Coronary artery (tissue), 2 donors: ENCODE measurements at regions not wholly inside any gene's neighbourhood (a gene's known extent, or its start where the extent isn't known, plus 50 kb on each side); places are given as distances from the start of the nearest gene placed in this dataset.

Source experiments
- DNase-seq: peaks from one replicate; pipeline ENCODE4 v3.0.0-alpha.2; 2017; ENCODE audit warnings: low spot score
- H3K27ac ChIP-seq, 2 donors: fragments of 200-600 bp; sonication (generic); one replicate each; pipeline ENCODE4 v1.5.1; 2016 to 2019
- H3K4me3 ChIP-seq: fragments of 200-600 bp; sonication (generic); 2 replicates; pipeline ENCODE4 v1.5.1; 2016; ENCODE audit warnings: mild to moderate bottlenecking, moderate library complexity
- CTCF ChIP-seq: fragments of 200-600 bp; sonication (generic); IDR thresholded peaks from one replicate; pipeline ENCODE4 v1.5.1; 2019; ENCODE audit warnings: antibody characterized with exemption

GRCh38 chr9:89884356-89885083 is 279.7 kb downstream of the GADD45G start:
- no peak for TF ChIP-seq CTCF
- Histone ChIP-seq H3K27ac (peak overlapping the region; percentile 19 to 67), H3K4me3 (no peak overlapping the region)
- peak; percentile 81 for DNase-seq

DNA sequence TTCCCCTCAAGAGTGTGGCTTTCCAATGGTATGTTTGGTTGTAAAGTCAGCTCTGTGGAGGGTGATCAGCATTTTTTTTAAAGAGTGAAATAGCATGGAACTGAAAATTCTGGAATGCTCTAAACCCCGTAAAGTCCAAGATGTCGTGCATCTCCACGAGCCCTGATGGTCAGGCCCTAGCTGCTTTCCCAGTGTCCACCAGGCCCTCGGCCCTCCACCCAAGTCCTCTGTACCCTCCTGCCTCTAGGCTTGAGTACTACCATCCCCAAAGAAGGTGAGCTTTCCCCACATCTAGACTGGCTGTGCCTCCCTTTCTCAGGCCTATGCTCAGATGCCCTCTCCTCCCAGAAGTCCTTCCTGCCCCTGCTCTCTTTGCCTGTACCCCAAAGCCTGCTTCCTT is 280.3 kb downstream of the GADD45G start:
- H3K4me3 ChIP-seq = no peak overlapping the region
- no peak for TF ChIP-seq CTCF
- peak; percentile 47 for DNase-seq
- peak overlapping the region; percentile 19 to 67 for H3K27ac ChIP-seq

GRCh38 chr9:89886281-89886700 is 281.5 kb downstream of the GADD45G start:
- Histone ChIP-seq H3K4me3 (no peak overlapping the region), H3K27ac (no peak overlapping the region)
- DNase-seq = no peak
- no peak for TF ChIP-seq CTCF

- H3K27ac ChIP-seq = no peak overlapping the region
- TF ChIP-seq CTCF = no peak
- H3K4me3 ChIP-seq = no peak overlapping the region
- no peak for DNase-seq
Measured at GRCh38 chr9:89887286-89887685, 282.5 kb downstream of the GADD45G start.

DNA sequence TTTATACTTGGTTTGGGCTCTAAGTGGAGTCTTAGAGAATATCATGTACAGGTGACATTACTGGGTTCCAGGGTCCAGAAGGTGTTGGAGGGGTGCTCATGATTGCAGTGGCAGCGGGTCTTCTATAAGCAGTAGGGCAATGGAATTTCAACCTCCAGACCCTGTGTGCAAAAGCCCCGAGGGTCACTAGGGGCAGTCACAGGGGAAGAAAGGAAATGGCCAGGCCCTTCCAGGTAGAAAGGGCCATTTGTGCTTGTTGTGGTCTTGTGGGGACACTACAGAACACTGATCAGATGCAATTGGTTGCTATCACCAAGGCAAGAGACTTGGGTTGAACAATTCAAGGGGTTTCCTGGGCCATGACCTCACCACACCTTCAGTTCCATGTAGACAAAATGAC is 283.4 kb downstream of the GADD45G start:
- DNase-seq = peak; percentile 28
- Histone ChIP-seq H3K4me3 (no peak overlapping the region), H3K27ac (no peak overlapping the region)
- TF ChIP-seq CTCF = no peak

DNA sequence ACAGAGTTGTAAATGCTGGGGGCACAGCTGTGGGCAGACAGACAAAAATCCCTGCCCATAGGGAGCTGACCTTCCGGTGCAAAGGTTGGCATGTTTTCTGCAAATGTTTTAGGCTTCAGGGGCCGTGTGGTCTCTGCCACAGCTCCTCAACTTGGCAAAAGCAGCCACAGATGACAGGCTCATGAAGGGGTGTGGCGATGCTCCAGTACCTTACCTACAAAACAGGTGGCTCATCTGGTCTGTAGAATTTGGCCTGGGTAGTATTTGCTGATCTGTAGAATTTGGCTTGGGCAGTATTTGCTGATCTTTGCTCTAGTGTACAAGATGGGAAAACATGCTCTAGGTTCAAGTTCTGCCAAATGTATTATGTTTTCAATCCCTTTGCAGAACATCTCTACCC is 283.9 kb downstream of the GADD45G start:
- Histone ChIP-seq H3K4me3 (no peak overlapping the region), H3K27ac (no peak overlapping the region)
- no peak for TF ChIP-seq CTCF
- DNase-seq = no peak

GRCh38 chr9:89889865-89890264 is 285.1 kb downstream of the GADD45G start:
- no peak for DNase-seq
- TF ChIP-seq CTCF = no peak
- no peak overlapping the region for H3K4me3 ChIP-seq
- no peak overlapping the region for H3K27ac ChIP-seq
